ENCODE measurements at regions not wholly inside any gene's neighbourhood (a gene's known extent, or its start where the extent isn't known, plus 50 kb on each side); places are given as distances from the start of the nearest gene placed in this dataset.

- TF ChIP-seq ARNTL (CRISPR knock-in tag; IDR thresholded peaks at IDR 0.05; ENCODE audit: borderline replicate concordance, low read depth): no peak
- TF ChIP-seq CREB5 (CRISPR knock-in tag; IDR thresholded peaks at IDR 0.05; ENCODE audit: low read depth): no peak
- TF ChIP-seq PPARA (CRISPR knock-in tag; IDR thresholded peaks at IDR 0.05; ENCODE audit: borderline replicate concordance): no peak
- TF ChIP-seq, protein P1, sequence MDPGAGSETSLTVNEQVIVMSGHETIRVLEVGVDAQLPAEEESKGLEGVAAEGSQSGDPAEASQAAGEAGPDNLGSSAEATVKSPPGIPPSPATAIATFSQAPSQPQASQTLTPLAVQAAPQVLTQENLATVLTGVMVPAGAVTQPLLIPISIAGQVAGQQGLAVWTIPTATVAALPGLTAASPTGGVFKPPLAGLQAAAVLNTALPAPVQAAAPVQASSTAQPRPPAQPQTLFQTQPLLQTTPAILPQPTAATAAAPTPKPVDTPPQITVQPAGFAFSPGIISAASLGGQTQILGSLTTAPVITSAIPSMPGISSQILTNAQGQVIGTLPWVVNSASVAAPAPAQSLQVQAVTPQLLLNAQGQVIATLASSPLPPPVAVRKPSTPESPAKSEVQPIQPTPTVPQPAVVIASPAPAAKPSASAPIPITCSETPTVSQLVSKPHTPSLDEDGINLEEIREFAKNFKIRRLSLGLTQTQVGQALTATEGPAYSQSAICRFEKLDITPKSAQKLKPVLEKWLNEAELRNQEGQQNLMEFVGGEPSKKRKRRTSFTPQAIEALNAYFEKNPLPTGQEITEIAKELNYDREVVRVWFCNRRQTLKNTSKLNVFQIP (CRISPR knock-in tag; IDR thresholded peaks at IDR 0.05; ENCODE audit: borderline replicate concordance, low read depth): no peak
- no peak for TF ChIP-seq ZNF70 (CRISPR knock-in tag; IDR thresholded peaks at IDR 0.05)
- TF ChIP-seq, protein P2, sequence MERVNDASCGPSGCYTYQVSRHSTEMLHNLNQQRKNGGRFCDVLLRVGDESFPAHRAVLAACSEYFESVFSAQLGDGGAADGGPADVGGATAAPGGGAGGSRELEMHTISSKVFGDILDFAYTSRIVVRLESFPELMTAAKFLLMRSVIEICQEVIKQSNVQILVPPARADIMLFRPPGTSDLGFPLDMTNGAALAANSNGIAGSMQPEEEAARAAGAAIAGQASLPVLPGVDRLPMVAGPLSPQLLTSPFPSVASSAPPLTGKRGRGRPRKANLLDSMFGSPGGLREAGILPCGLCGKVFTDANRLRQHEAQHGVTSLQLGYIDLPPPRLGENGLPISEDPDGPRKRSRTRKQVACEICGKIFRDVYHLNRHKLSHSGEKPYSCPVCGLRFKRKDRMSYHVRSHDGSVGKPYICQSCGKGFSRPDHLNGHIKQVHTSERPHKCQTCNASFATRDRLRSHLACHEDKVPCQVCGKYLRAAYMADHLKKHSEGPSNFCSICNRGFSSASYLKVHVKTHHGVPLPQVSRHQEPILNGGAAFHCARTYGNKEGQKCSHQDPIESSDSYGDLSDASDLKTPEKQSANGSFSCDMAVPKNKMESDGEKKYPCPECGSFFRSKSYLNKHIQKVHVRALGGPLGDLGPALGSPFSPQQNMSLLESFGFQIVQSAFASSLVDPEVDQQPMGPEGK (CRISPR knock-in tag; IDR thresholded peaks at IDR 0.05; ENCODE audit: borderline replicate concordance): no peak
Measured at GRCh38 chr6:55953335-55953734, 77.9 kb upstream of the BMP5 start.

All from SK-N-SH treated with all-trans-retinoic acid at 6 μM for 48 hours (cell line).